PFSK-1 (cell line): ENCODE measurements at regions not wholly inside any gene's neighbourhood (a gene's known extent, or its start where the extent isn't known, plus 50 kb on each side); places are given as distances from the start of the nearest gene placed in this dataset.

Source experiments
- FOXP2 ChIP-seq: optimal IDR thresholded peaks from 2 replicates; pipeline ENCODE3; 2011; ENCODE audit warnings: borderline replicate concordance, control low read depth, inconsistent platforms; ENCODE audit not compliant: insufficient read depth; ENCODE audit errors: extremely low read length, extremely low read depth
- POLR2AphosphoS5 ChIP-seq: IDR thresholded peaks from 2 replicates; pipeline ENCODE4 v1.6.1; 2012; ENCODE audit warnings: low read depth, mild to moderate bottlenecking, control low read depth, low read length, moderate library complexity
- REST ChIP-seq, 2 experiments: IDR thresholded peaks; 2 replicates each; pipeline versions ENCODE4 v1.6.1 to v1.8.0; 2011 to 2012; ENCODE audit warnings: low read depth in 2 of 2, low read length in 2 of 2, control low read depth in 1 of 2, inconsistent platforms in 1 of 2, mild to moderate bottlenecking in 1 of 2, moderate library complexity in 1 of 2; ENCODE audit not compliant: insufficient read depth in 1 of 2
- SIN3A ChIP-seq: IDR thresholded peaks from 2 replicates; pipeline ENCODE4 v1.6.1; 2012; ENCODE audit warnings: mild to moderate bottlenecking, low read length, moderate library complexity, borderline replicate concordance; ENCODE audit not compliant: insufficient read depth
- TAF1 ChIP-seq: IDR thresholded peaks from 2 replicates; pipeline ENCODE4 v1.6.1; 2012; ENCODE audit warnings: low read length, control low read depth, borderline replicate concordance; ENCODE audit not compliant: insufficient read depth

GRCh38 chr12:58171914-58172313 lies 230.5 kb downstream of the ATP23 start:
- TF ChIP-seq SIN3A = no peak
- TF ChIP-seq REST (IDR thresholded peaks at IDR 0.05; ENCODE audit: insufficient read depth in 1 of 2, low read depth in 2 of 2, low read length in 2 of 2) = no peak
- no peak for TF ChIP-seq FOXP2
- no peak for TF ChIP-seq TAF1
- TF ChIP-seq POLR2AphosphoS5 = no peak

- TF ChIP-seq FOXP2 (no peak), SIN3A (no peak), POLR2AphosphoS5 (no peak), REST (IDR thresholded peaks at IDR 0.05; ENCODE audit: insufficient read depth in 1 of 2, low read depth in 2 of 2, low read length in 2 of 2) (no peak), TAF1 (no peak)
Measured at GRCh38 chr12:58172433-58173073, 231.2 kb downstream of the ATP23 start.

- TF ChIP-seq TAF1 (no peak), SIN3A (no peak), FOXP2 (no peak), POLR2AphosphoS5 (no peak), REST (IDR thresholded peaks at IDR 0.05; ENCODE audit: insufficient read depth in 1 of 2, low read depth in 2 of 2, low read length in 2 of 2) (no peak)
Measured at GRCh38 chr12:58174316-58174715, 232.9 kb downstream of the ATP23 start.

DNA sequence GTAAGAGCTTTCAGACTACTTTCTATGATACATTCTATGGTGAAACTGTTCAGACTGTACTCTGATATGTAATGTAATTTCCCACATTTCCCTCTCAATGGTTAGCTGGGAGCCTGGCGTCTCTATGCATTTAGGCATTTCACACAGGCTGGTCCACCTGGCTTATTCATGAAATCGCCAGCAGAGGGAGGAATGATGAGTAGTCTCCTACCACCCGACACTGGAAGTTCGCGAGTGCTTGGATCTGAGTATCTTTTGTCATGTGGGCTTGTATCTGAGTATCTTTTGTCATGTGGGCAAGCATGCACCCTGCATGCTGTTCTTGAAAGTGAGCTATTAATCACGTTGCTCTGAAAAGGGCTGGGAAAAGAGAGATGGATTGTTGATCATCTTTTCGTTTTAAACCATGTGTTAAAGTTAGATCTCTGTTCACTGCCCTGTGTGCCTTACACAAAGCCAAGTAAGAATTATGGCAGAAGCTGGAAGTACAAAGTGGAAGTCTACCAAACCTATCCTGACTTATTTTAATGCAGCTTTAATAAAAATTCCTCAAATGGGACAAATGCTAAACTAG lies 235.0 kb downstream of the ATP23 start:
- no peak for TF ChIP-seq FOXP2
- no peak for TF ChIP-seq TAF1
- TF ChIP-seq REST (IDR thresholded peaks at IDR 0.05; ENCODE audit: insufficient read depth in 1 of 2, low read depth in 2 of 2, low read length in 2 of 2) = no peak
- no peak for TF ChIP-seq POLR2AphosphoS5
- TF ChIP-seq SIN3A = no peak
